C4-2B (cell line): ENCODE measurements at regions not wholly inside any gene's neighbourhood (a gene's known extent, or its start where the extent isn't known, plus 50 kb on each side); places are given as distances from the start of the nearest gene placed in this dataset.

Experiments used
- H3K27ac ChIP-seq: fragments of 450-650 bp; 2 replicates; pipeline ENCODE4 v1.5.1; 2017
- CTCF ChIP-seq: fragments of 450-650 bp; conservative IDR thresholded peaks from 2 replicates; pipeline ENCODE4 v1.5.1; 2017; ENCODE audit warnings: mild to moderate bottlenecking
- ZFX ChIP-seq: fragments of 450-650 bp; IDR thresholded peaks from 2 replicates; pipeline ENCODE4 v1.6.1; 2017

DNA sequence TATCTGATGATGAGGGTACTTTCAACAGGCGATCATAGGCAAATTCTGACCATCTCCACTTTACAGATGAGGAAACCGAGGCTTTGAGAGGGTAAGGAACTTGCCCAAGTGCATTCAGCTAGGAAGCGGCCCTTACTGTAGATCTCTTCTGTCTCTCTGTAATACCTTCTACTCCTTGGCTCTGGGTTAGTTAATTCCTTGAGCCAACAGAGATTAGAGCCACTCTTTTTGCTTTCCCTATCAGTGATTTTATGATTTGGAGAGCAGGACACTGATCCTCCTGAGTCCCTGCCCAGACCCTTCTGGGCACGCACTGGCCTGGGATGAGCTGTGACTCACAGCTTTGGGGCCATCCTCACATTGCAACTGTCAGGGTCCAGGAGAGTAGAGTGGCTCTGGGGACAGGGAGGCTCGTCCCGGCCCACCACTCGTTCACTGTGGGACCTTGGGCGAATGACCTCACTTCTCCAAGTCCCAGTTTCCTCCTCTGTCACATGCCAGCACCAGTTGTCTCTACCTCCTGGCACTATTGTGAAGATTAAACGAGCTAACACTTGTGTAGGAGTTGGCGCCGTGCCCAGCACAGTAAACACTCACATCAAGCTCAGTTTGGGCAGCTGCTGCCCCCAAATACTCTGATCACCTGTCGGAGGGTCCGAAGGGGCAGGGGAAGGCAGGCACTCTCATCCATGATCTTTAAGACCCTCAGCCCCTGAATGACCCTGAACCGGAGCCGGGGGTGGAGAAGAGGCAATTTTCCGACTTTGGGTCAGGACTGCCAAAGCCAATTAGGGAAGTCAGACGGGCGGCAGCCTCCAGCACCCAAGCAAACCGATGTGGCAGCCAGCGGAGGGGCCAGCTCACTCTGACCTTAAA lies 235.0 kb downstream of the MIAT start:
- no peak for TF ChIP-seq CTCF
- TF ChIP-seq ZFX, result no peak
- no peak overlapping the region for H3K27ac ChIP-seq

DNA sequence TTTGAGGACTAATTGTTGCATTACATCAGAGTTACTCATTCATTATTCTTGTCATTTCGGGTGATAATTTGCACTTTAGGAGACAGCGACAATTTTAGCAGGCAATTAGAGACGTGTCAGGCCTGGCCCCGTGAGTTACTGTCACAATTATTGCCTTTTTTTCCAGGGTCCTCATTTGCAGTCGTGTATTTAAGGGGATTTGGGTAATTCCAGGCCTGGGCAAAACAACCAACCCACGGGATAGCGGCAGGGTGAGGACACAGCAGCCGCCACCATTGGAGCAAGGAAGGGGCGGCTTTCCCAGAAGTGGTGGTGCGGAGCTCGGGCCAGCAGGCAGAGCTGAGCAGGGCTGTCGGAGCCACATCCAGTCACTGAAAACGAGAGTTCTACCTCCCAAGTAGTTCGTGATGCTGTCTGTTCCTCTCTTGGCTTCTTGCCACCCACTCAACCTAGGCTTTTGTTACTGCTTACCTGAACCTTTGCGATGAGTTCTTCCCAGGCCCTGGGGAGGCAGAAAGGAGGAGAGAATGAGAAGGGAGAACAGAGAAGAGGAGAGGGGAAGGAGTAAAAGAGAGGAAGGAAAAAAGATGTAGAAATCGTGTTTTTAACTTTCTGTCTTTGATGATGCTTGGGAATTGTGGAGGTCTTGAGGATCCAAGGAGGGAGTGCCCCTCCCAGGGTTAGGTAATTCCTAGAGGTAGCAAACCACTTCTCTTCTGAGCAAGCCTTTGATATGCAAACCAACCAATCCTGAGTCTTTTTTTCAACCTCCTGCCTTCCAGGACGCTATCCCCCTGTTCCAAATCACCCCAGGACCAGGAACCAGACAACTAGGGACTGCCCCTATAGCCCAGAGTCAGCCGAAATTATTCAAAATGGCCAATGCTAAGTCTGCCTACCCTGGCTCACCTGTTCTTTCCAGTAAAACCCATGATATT lies 236.1 kb downstream of the MIAT start:
- H3K27ac ChIP-seq, result no peak overlapping the region

DNA sequence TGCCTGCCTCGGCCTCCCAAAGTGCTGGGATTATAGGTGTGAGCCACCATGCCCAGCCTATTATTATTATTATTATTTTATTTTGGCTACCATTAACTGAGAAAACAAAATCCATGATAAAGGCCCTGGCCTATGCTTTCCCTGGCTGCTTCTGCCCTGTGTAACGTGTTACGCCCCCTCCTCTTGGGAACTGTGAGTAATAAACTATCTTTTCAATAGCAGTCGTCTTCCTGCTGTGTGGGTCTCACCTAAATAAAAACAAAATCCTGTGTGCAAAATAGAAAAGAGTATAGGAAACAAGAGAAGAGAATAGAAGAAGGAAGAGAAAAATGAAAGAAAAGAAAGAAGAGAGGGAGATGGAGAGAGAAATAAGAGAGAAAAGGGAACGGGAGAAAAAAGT lies 237.0 kb downstream of the MIAT start:
- H3K27ac ChIP-seq, result no peak overlapping the region
- TF ChIP-seq CTCF, result no peak
- no peak for TF ChIP-seq ZFX

More for the DNA sequence above, 236.1 kb downstream of the MIAT start:
- TF ChIP-seq CTCF (no peak), ZFX (no peak)

GRCh38 chr22:26894766-26895485 lies 237.5 kb downstream of the MIAT start:
- no peak overlapping the region for H3K27ac ChIP-seq
- no peak for TF ChIP-seq CTCF
- TF ChIP-seq ZFX, result no peak

DNA sequence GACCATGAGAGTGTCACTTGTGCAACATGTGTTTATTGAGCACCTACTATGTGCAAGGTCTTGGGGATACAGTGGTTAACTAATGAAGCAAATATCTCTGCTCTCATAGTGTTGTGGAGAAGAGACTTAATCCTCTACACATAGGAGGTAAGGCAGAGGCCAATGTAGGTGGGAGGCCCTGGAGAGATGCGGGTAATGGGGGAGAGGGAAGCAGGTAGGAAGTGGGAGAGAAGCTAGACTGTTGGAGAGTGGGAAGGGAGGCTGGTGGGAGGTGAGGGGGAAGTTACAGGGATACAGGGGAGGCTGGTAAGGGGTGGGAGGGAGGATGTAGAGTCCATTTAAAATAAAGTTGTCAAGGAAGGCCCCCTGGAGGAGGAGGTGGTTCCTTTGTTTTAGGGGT lies 240.0 kb downstream of the MIAT start:
- no peak overlapping the region for H3K27ac ChIP-seq
- TF ChIP-seq CTCF, result no peak
- TF ChIP-seq ZFX, result no peak

DNA sequence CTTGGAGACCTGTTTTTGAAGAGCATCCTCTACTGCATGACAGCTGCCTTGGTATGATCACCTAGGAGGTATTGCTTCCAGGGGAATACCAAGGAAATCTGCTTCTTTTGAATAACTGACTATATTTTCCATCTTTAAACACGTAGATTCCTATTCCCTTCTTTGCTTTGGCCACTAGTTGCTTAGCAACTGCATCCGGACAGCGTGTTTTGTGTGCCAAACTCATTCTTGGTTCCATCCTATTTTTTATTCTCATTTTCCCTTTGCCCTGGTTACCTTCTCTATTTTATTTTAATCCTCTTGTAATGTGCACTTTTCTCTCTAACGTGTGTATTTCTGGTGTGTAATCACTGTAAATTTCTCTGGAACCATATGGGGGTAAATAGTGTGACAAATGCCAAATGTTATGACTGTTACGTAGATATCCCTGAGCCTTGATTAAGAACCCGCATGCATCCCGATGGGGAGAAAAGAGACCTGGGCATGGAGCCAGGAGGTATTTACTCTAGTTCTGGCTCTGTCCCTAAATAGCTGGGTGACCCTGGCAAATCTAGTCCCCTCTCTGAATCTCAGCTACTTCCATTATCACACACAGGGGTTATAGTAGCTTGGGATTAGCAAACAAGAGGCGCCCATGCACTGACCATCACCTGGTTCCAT lies 241.7 kb downstream of the MIAT start:
- H3K27ac ChIP-seq, result no peak overlapping the region
- TF ChIP-seq CTCF (no peak), ZFX (no peak)
